Astrocyte of the hippocampus (primary cell): ENCODE measurements at regions not wholly inside any gene's neighbourhood (a gene's known extent, or its start where the extent isn't known, plus 50 kb on each side); places are given as distances from the start of the nearest gene placed in this dataset.
"Not testable (repeated sequence)": the region's sequence is repeated elsewhere in the genome, so short reads cannot be mapped to it uniquely, and the experiment has no call there.

Source experiments
- DNase-seq: peaks from one replicate; pipeline ENCODE4 v3.0.0; 2011; ENCODE audit warnings: low read depth, low spot score

- DNase-seq, result no peak
These were observed 62.7 kb upstream of the CSNK1A1L start for GRCh38 chr13:37168151-37168550.

- DNase-seq, result no peak
These were observed 59.2 kb upstream of the CSNK1A1L start for GRCh38 chr13:37164635-37165034.

- DNase-seq, result no peak
These were observed 58.3 kb upstream of the CSNK1A1L start for GRCh38 chr13:37163641-37164265.

- no peak for DNase-seq
These were observed 53.0 kb upstream of the CSNK1A1L start for GRCh38 chr13:37158481-37158880.

GRCh38 chr13:37155613-37156097, 50.2 kb upstream of the CSNK1A1L start:
- DNase-seq, result not testable (repeated sequence)
